Karpas-422 (cell line): ENCODE measurements at regions not wholly inside any gene's neighbourhood (a gene's known extent, or its start where the extent isn't known, plus 50 kb on each side); places are given as distances from the start of the nearest gene placed in this dataset.
A peak's percentile ranks its signal among the peaks of the same experiment; 100 is the strongest.

Source experiments
- DNase-seq: peaks from one replicate; pipeline ENCODE4 v3.0.0-alpha.2; 2015
- H2AFZ ChIP-seq: fragments of 200-600 bp; sonication (generic); 2 replicates; pipeline ENCODE4 v1.6.1; 2014; ENCODE audit warnings: antibody characterized with exemption, low read length, mixed read lengths
- H3K27ac ChIP-seq: fragments of 200-600 bp; sonication (generic); 2 replicates; pipeline ENCODE4 v1.5.1; 2014; ENCODE audit warnings: mild to moderate bottlenecking, low read length, moderate library complexity
- H3K27me3 ChIP-seq: fragments of 200-600 bp; sonication (generic); 2 replicates; pipeline ENCODE4 v1.6.1; 2014; ENCODE audit warnings: low read length, mixed read lengths
- H3K36me3 ChIP-seq: fragments of 200-600 bp; sonication (generic); 2 replicates; pipeline ENCODE4 v1.6.1; 2014; ENCODE audit warnings: low read length, mixed read lengths; ENCODE audit not compliant: insufficient read depth
- H3K4me1 ChIP-seq: fragments of 200-600 bp; sonication (generic); 2 replicates; pipeline ENCODE4 v1.6.1; 2014; ENCODE audit warnings: mild to moderate bottlenecking, low read length, mixed read lengths
- H3K4me2 ChIP-seq: fragments of 200-600 bp; sonication (generic); 2 replicates; pipeline ENCODE4 v1.6.1; 2014; ENCODE audit warnings: low read length, low read depth, mild to moderate bottlenecking; ENCODE audit not compliant: poor library complexity, severe bottlenecking
- H3K4me3 ChIP-seq: fragments of 200-600 bp; sonication (generic); 2 replicates; pipeline ENCODE4 v1.5.1; 2014; ENCODE audit warnings: mild to moderate bottlenecking, antibody characterized with exemption, low read length, mixed read lengths
- H3K79me2 ChIP-seq: fragments of 200-600 bp; sonication (generic); 2 replicates; pipeline ENCODE4 v1.6.1; 2014; ENCODE audit warnings: mild to moderate bottlenecking, low read length, mixed read lengths
- H3K9ac ChIP-seq: fragments of 200-600 bp; sonication (generic); 2 replicates; pipeline ENCODE4 v1.6.0; 2014; ENCODE audit warnings: low read length
- H3K9me2 ChIP-seq: fragments of 200-600 bp; sonication (generic), shearing (Covaris generic); replicated peaks from 2 replicates; pipeline ENCODE4 v1.6.0; 2014; ENCODE audit warnings: mild to moderate bottlenecking, low read length, moderate library complexity; ENCODE audit not compliant: insufficient read depth
- H3K9me3 ChIP-seq: fragments of 300-700, 200-600 bp; sonication (generic); 2 replicates; pipeline ENCODE4 v1.6.1; 2014; ENCODE audit warnings: low read length, mixed read lengths
- H4K20me1 ChIP-seq: fragments of 200-600 bp; sonication (generic); 2 replicates; pipeline ENCODE4 v1.6.1; 2014; ENCODE audit warnings: mild to moderate bottlenecking, antibody characterized with exemption, low read length, low read depth; ENCODE audit not compliant: insufficient read depth

DNA sequence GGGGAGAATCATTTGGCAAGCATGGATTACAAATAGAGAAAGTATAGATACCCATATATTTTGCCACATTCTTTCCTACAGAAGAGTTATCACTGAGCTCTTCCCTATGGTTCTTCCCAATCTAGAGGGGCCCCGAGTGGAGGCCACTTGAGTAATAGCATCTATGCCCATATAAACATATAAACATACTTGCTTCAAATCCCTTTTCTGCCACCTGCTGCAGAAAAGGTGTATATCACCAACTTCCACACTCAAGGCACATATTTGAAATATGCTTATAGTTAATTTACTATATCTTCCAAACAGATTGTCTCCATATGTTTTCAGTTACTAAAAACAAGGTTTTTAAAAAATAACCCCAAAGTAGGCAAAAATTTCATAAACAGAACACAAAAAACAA, 642.8 kb upstream of the DIPK2B start:
- Histone ChIP-seq H3K27ac (no peak overlapping the region), H3K9me3 (no peaks in the 10 kb centered on the region), H4K20me1 (no peaks in the 10 kb centered on the region), H2AFZ (no peak overlapping the region), H3K4me1 (no peaks in the 10 kb centered on the region), H3K79me2 (no peaks in the 10 kb centered on the region), H3K36me3 (no peaks in the 10 kb centered on the region), H3K9me2 (no peaks in the 10 kb centered on the region), H3K4me3 (no peak overlapping the region), H3K27me3 (no peaks in the 10 kb centered on the region), H3K9ac (no peak overlapping the region), H3K4me2 (no peak overlapping the region)
- DNase-seq = no peak

DNA sequence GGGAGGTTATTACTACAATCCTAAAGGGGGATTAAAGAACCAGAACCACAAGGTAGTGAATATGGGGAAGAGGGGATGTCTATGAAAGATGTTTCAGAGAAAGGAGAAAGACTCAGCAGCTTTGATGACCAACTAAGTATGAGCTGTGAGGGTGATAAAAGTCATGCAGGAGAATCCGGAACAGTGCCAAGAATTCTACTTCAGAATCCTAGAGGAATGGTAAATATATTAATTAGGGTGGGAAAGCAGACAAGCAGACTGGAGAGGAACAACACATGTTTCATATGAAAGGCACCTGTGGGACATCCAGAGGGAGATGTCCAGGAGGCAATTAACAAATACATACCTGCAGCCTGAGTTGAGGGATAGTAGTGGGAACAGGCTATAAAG, 642.2 kb upstream of the DIPK2B start:
- Histone ChIP-seq H4K20me1 (no peaks in the 10 kb centered on the region), H3K27me3 (no peaks in the 10 kb centered on the region), H3K79me2 (no peaks in the 10 kb centered on the region), H3K36me3 (no peaks in the 10 kb centered on the region), H3K27ac (no peak overlapping the region), H3K4me1 (no peaks in the 10 kb centered on the region), H3K9me2 (no peaks in the 10 kb centered on the region), H3K9me3 (no peaks in the 10 kb centered on the region), H3K9ac (no peak overlapping the region), H3K4me2 (no peak overlapping the region), H2AFZ (no peak overlapping the region), H3K4me3 (no peak overlapping the region)
- no peak for DNase-seq

DNA sequence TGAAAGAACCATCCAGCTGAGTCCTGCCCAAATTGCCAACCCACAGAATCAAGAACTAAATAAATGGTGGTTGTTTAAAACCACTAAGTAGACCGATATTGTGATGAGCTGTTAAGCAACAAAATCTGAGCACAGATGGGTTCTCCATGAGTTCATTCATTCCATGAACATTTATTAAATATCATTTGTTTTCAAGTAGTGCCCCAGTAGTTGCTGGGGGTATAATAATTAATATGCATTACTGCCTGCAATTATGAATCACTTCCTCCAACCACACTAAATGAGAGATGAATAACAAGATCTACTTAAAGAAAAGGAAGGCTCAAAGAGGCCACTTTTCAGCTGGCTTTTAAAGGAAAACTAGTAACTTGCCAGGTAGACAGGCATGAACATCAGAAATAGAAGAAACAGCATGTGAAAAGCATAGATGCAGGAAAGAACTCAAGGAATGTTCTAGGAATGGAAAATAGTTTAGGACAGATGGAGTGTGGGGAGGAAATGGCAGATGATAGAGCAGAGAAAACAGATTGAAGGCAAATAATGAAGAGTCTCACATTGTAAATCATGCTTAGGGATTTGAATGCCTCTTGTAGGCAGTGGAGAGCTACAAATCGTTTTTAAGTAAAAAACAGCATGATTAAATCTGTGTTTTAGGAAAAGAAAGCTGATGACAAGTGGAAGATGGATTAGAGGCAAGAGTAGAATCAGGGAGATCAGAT, 641.7 kb upstream of the DIPK2B start:
- Histone ChIP-seq H3K79me2 (no peaks in the 10 kb centered on the region), H4K20me1 (no peaks in the 10 kb centered on the region), H3K4me3 (no peak overlapping the region), H2AFZ (no peak overlapping the region), H3K27me3 (no peaks in the 10 kb centered on the region), H3K9me3 (no peaks in the 10 kb centered on the region), H3K9ac (no peak overlapping the region), H3K27ac (no peak overlapping the region), H3K36me3 (no peaks in the 10 kb centered on the region), H3K4me1 (no peaks in the 10 kb centered on the region), H3K4me2 (no peak overlapping the region), H3K9me2 (no peaks in the 10 kb centered on the region)
- no peak for DNase-seq

DNA sequence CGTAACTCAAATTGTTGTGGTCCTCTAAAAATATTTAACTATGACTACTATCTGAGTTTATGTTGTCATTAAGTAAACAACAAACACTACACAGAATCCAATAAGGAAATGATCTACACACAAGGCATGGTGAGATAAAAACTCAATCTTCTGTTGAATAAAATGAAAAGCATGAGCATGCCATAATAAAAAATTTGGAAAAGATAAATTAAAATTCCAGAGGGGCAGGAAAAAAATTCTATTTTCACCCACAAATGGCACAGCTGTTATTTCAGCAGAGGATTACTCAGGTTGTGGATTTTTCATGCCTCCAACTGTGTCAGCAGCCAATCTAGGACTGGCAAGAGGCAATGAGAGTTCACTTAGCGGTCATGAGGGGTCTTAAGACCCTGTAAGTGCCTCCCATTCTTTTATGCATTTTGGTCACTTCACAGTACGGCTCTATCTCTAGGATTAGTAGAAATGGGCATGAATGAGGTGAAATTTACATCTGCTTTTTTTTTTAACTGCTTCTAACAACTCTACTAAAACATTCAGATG, 639.8 kb upstream of the DIPK2B start:
- no peak overlapping the region for H3K9ac ChIP-seq
- H3K79me2 ChIP-seq = no peaks in the 10 kb centered on the region
- no peak overlapping the region for H2AFZ ChIP-seq
- H3K27ac ChIP-seq = no peak overlapping the region
- H3K9me2 ChIP-seq = no peaks in the 10 kb centered on the region
- no peaks in the 10 kb centered on the region for H4K20me1 ChIP-seq
- no peaks in the 10 kb centered on the region for H3K36me3 ChIP-seq
- no peaks in the 10 kb centered on the region for H3K9me3 ChIP-seq
- no peak overlapping the region for H3K4me3 ChIP-seq
- no peak for DNase-seq
- no peaks in the 10 kb centered on the region for H3K4me1 ChIP-seq
- no peak overlapping the region for H3K4me2 ChIP-seq
- no peaks in the 10 kb centered on the region for H3K27me3 ChIP-seq

DNA sequence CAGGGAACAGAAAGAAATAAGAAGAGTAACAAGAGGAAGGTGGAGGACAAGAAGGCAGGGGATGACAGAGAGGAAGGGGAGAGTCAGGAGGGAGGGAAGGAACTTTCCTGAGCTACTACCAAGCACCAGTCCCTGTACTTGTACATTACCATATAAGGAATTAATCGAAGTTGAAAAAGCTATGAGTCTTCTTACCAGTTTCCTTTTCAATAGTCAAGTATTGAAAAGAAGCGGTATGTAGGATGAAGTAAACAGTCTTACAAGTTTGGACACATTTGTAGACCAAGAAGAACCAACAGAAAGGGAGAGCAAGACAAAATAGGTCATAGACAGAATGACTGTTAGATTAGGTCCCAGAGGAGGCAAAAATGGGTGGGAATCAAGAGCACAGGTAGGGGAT, 629.7 kb upstream of the DIPK2B start:
- no peaks in the 10 kb centered on the region for H3K9me3 ChIP-seq
- H3K27me3 ChIP-seq = no peaks in the 10 kb centered on the region
- H3K4me2 ChIP-seq = no peak overlapping the region
- H3K9me2 ChIP-seq = 0 out of 2 replicates have a peak, but pooled peaks cover 3% of the 10 kb centered on the region
- no peak overlapping the region for H3K9ac ChIP-seq
- no peaks in the 10 kb centered on the region for H3K36me3 ChIP-seq
- no peaks in the 10 kb centered on the region for H4K20me1 ChIP-seq
- H3K4me1 ChIP-seq = no peaks in the 10 kb centered on the region
- no peak overlapping the region for H3K27ac ChIP-seq
- no peak overlapping the region for H2AFZ ChIP-seq
- no peaks in the 10 kb centered on the region for H3K79me2 ChIP-seq
- H3K4me3 ChIP-seq = no peak overlapping the region
- DNase-seq = no peak

DNA sequence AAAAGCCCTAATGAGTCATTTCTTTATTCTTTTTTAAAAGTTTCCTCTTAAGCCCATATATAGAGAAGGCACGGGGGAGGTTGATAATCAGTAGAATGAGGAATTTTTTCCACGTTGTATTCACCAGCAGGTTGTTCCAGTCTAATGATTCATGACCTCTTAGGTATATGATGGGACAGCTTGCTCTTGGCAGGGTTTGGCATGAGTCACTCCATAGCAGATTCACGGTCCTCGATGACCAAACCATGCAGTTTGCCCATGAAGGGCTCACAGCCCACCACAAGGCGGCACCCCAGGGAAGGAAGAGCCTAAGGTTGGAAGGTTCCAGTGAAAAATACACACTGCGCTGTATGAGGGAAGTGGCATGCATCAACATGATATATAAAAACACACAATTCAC, 623.8 kb upstream of the DIPK2B start:
- Histone ChIP-seq H3K27ac (no peak overlapping the region), H3K4me3 (no peak overlapping the region), H3K9ac (no peak overlapping the region), H4K20me1 (no peaks in the 10 kb centered on the region), H3K9me3 (no peaks in the 10 kb centered on the region), H3K9me2 (no peaks in the 10 kb centered on the region), H3K4me1 (no peaks in the 10 kb centered on the region), H3K4me2 (no peak overlapping the region), H3K36me3 (no peaks in the 10 kb centered on the region), H3K79me2 (no peaks in the 10 kb centered on the region), H3K27me3 (no peaks in the 10 kb centered on the region), H2AFZ (no peak overlapping the region)
- DNase-seq = peak; percentile 69

DNA sequence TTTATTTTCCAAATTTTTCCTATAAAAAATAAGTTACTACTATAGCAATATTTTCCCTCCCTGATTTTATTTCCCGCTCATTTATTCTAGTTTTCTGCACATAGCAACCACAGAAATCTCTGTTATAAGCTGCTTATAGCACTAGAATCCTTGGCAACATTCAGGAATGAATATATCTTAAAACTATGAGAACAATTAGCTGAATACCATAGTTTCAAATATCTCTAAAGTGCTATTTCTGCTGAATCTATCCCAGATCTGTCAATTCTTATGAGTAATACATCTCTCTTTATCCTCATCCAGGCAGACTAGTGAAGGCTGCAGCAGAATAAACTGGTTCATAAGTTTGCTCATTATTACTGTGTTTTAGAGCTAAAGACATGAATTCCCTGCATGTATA, 622.9 kb upstream of the DIPK2B start:
- H3K4me2 ChIP-seq = no peak overlapping the region
- H3K27me3 ChIP-seq = no peaks in the 10 kb centered on the region
- no peaks in the 10 kb centered on the region for H3K9me3 ChIP-seq
- no peak overlapping the region for H2AFZ ChIP-seq
- DNase-seq = no peak
- H3K4me3 ChIP-seq = no peak overlapping the region
- no peaks in the 10 kb centered on the region for H3K9me2 ChIP-seq
- no peaks in the 10 kb centered on the region for H4K20me1 ChIP-seq
- no peak overlapping the region for H3K9ac ChIP-seq
- no peak overlapping the region for H3K27ac ChIP-seq
- no peaks in the 10 kb centered on the region for H3K36me3 ChIP-seq
- H3K4me1 ChIP-seq = no peaks in the 10 kb centered on the region
- H3K79me2 ChIP-seq = no peaks in the 10 kb centered on the region

DNA sequence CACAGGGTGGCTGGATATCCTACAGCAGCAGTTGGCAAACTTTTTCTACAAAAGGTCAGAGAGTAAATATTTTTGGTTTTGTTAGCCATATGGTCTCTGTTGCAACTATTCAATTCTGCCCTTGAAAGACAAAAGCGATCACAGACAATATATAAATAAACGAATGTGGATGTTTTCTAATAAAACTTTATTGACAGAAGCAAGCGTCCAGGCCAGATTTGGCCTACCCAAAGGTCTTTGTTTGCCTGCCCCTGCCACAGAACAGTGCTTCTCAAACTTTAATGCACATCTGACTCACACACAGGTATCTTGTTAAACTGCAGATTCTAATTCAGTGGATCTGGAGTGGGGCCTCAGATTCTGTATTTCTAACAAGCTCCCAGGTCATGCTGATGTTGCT, 621.4 kb upstream of the DIPK2B start:
- DNase-seq = no peak
- Histone ChIP-seq H2AFZ (no peak overlapping the region), H4K20me1 (no peaks in the 10 kb centered on the region), H3K79me2 (no peaks in the 10 kb centered on the region), H3K27me3 (no peaks in the 10 kb centered on the region), H3K9me3 (no peaks in the 10 kb centered on the region), H3K4me3 (no peak overlapping the region), H3K4me1 (no peaks in the 10 kb centered on the region), H3K9me2 (no peaks in the 10 kb centered on the region), H3K9ac (no peak overlapping the region), H3K4me2 (no peak overlapping the region), H3K36me3 (no peaks in the 10 kb centered on the region), H3K27ac (no peak overlapping the region)
